ENCODE measurements at regions not wholly inside any gene's neighbourhood (a gene's known extent, or its start where the extent isn't known, plus 50 kb on each side); places are given as distances from the start of the nearest gene placed in this dataset.

GRCh38 chr4:123581802-123582201, 185.2 kb downstream of the SPRY1 start:
- Histone ChIP-seq H3K36me3 (ENCODE audit: insufficient read depth, low read length) (no peaks in the 10 kb centered on the region), H3K27ac (ENCODE audit: low read depth, low read length) (no peak overlapping the region), H3K4me1 (ENCODE audit: insufficient read depth, low read length) (no peaks in the 10 kb centered on the region), H3K4me3 (ENCODE audit: low read length) (no peak overlapping the region), H3K9me3 (ENCODE audit: low read length) (no peaks in the 10 kb centered on the region), H3K27me3 (ENCODE audit: insufficient read depth, low read length, poor library complexity, severe bottlenecking) (no peaks in the 10 kb centered on the region)
- no peak for DNase-seq
- H3K27ac Mint-ChIP-seq, result no peak overlapping the region
- peaks cover 0 to 2% of the 10 kb centered on the region in 2 donors for H3K27me3 Mint-ChIP-seq
- no peak overlapping the region for H3K4me3 Mint-ChIP-seq
- H3K4me1 Mint-ChIP-seq, result no peaks in the 10 kb centered on the region
- CTCF ChIA-PET, result no interaction called here
- peaks cover 0 to 16% (median 5%) of the 10 kb centered on the region in 3 donors for H3K36me3 Mint-ChIP-seq
- peaks cover 3 to 18% (median 12%) of the 10 kb centered on the region in 5 donors for H3K9me3 Mint-ChIP-seq
- POLR2A ChIA-PET, result no interaction called here

- Histone ChIP-seq H3K27me3 (ENCODE audit: insufficient read depth, low read length, poor library complexity, severe bottlenecking) (no peaks in the 10 kb centered on the region), H3K9me3 (ENCODE audit: low read length) (no peaks in the 10 kb centered on the region), H3K4me1 (ENCODE audit: insufficient read depth, low read length) (no peaks in the 10 kb centered on the region), H3K27ac (ENCODE audit: low read depth, low read length) (no peak overlapping the region), H3K4me3 (ENCODE audit: low read length) (no peak overlapping the region), H3K36me3 (ENCODE audit: insufficient read depth, low read length) (no peaks in the 10 kb centered on the region)
- Mint-ChIP-seq H3K27me3 (peaks cover 0 to 2% of the 10 kb centered on the region in 2 donors), H3K27ac (no peak overlapping the region), H3K4me3 (no peak overlapping the region), H3K9me3 (peaks cover 3 to 18% (median 12%) of the 10 kb centered on the region in 5 donors), H3K36me3 (peaks cover 0 to 16% (median 5%) of the 10 kb centered on the region in 3 donors), H3K4me1 (no peaks in the 10 kb centered on the region)
- ChIA-PET POLR2A (interaction anchor here (0.5 kb wide), 1 partner anchor 130 kb away, joined by 3 read pairs; no protein-coding TSS in a partner anchor), CTCF (interaction anchor here (1.3 to 1.4 kb wide), 2 partner anchors 14 to 19 kb away, joined by 3 to 4 read pairs; no protein-coding TSS in a partner anchor)
- no peak for DNase-seq
Measured at GRCh38 chr4:123583043-123583442, 186.4 kb downstream of the SPRY1 start.

GRCh38 chr4:123585111-123585510, 188.5 kb downstream of the SPRY1 start:
- DNase-seq, result no peak
- H3K4me1 Mint-ChIP-seq, result no peaks in the 10 kb centered on the region

GRCh38 chr4:123587983-123588494, 191.4 kb downstream of the SPRY1 start:
- H3K9me3 Mint-ChIP-seq, result no peaks in the 10 kb centered on the region
- no peak overlapping the region for H3K4me3 Mint-ChIP-seq
- POLR2A ChIA-PET, result no interaction called here
- CTCF ChIA-PET, result no interaction called here
- H3K4me1 Mint-ChIP-seq, result no peaks in the 10 kb centered on the region
- H3K36me3 ChIP-seq (ENCODE audit: insufficient read depth, low read length), result no peaks in the 10 kb centered on the region
- no peaks in the 10 kb centered on the region for H3K4me1 ChIP-seq (ENCODE audit: insufficient read depth, low read length)
- no peak overlapping the region for H3K27ac ChIP-seq (ENCODE audit: low read depth, low read length)
- no peak overlapping the region for H3K4me3 ChIP-seq (ENCODE audit: low read length)
- no peak overlapping the region for H3K27ac Mint-ChIP-seq
- H3K27me3 ChIP-seq (ENCODE audit: insufficient read depth, low read length, poor library complexity, severe bottlenecking), result no peaks in the 10 kb centered on the region
- peaks cover 0 to 2% of the 10 kb centered on the region in 2 donors for H3K27me3 Mint-ChIP-seq
- DNase-seq, result no peak
- H3K9me3 ChIP-seq (ENCODE audit: low read length), result no peaks in the 10 kb centered on the region
- H3K36me3 Mint-ChIP-seq, result no peaks in the 10 kb centered on the region

More at GRCh38 chr4:123585111-123585510, 188.5 kb downstream of the SPRY1 start:
- H3K27me3 Mint-ChIP-seq, result peaks cover 0 to 2% of the 10 kb centered on the region in 2 donors
- Histone ChIP-seq H3K9me3 (ENCODE audit: low read length) (no peaks in the 10 kb centered on the region), H3K27me3 (ENCODE audit: insufficient read depth, low read length, poor library complexity, severe bottlenecking) (no peaks in the 10 kb centered on the region), H3K27ac (ENCODE audit: low read depth, low read length) (no peak overlapping the region), H3K4me1 (ENCODE audit: insufficient read depth, low read length) (no peaks in the 10 kb centered on the region), H3K36me3 (ENCODE audit: insufficient read depth, low read length) (no peaks in the 10 kb centered on the region), H3K4me3 (ENCODE audit: low read length) (no peak overlapping the region)
- CTCF ChIA-PET, result no interaction called here
- peaks cover 3 to 13% (median 12%) of the 10 kb centered on the region in 5 donors for H3K9me3 Mint-ChIP-seq
- peaks cover 0 to 14% (median 5%) of the 10 kb centered on the region in 3 donors for H3K36me3 Mint-ChIP-seq
- POLR2A ChIA-PET, result no interaction called here
- no peak overlapping the region for H3K27ac Mint-ChIP-seq
- H3K4me3 Mint-ChIP-seq, result no peak overlapping the region

GRCh38 chr4:123588631-123589241, 192.1 kb downstream of the SPRY1 start:
- no peaks in the 10 kb centered on the region for H3K9me3 Mint-ChIP-seq
- Histone ChIP-seq H3K4me3 (ENCODE audit: low read length) (no peak overlapping the region), H3K4me1 (ENCODE audit: insufficient read depth, low read length) (no peaks in the 10 kb centered on the region), H3K27ac (ENCODE audit: low read depth, low read length) (no peak overlapping the region), H3K36me3 (ENCODE audit: insufficient read depth, low read length) (no peaks in the 10 kb centered on the region), H3K27me3 (ENCODE audit: insufficient read depth, low read length, poor library complexity, severe bottlenecking) (no peaks in the 10 kb centered on the region), H3K9me3 (ENCODE audit: low read length) (no peaks in the 10 kb centered on the region)
- peaks cover 0 to 5% of the 10 kb centered on the region in 2 donors for H3K27me3 Mint-ChIP-seq
- H3K4me3 Mint-ChIP-seq, result no peak overlapping the region
- H3K27ac Mint-ChIP-seq, result peak overlapping the region in 1 of 8 donors; percentile 19
- DNase-seq, result no peak
- H3K4me1 Mint-ChIP-seq, result peaks cover 0 to 3% (median 1%) of the 10 kb centered on the region in 3 donors
- H3K36me3 Mint-ChIP-seq, result no peaks in the 10 kb centered on the region
- CTCF ChIA-PET, result no interaction called here
- POLR2A ChIA-PET, result no interaction called here

- H3K27ac Mint-ChIP-seq, result no peak overlapping the region
- no peak for DNase-seq
- no peaks in the 10 kb centered on the region for H3K9me3 Mint-ChIP-seq
- H3K4me1 ChIP-seq (ENCODE audit: insufficient read depth, low read length), result no peaks in the 10 kb centered on the region
- ChIA-PET POLR2A (no interaction called here), CTCF (no interaction called here)
- H3K27me3 ChIP-seq (ENCODE audit: insufficient read depth, low read length, poor library complexity, severe bottlenecking), result no peaks in the 10 kb centered on the region
- no peak overlapping the region for H3K4me3 ChIP-seq (ENCODE audit: low read length)
- no peak overlapping the region for H3K4me3 Mint-ChIP-seq
- no peak overlapping the region for H3K27ac ChIP-seq (ENCODE audit: low read depth, low read length)
- no peaks in the 10 kb centered on the region for H3K36me3 Mint-ChIP-seq
- no peaks in the 10 kb centered on the region for H3K9me3 ChIP-seq (ENCODE audit: low read length)
- H3K27me3 Mint-ChIP-seq, result peaks cover 0 to 6% of the 10 kb centered on the region in 2 donors
- no peaks in the 10 kb centered on the region for H3K36me3 ChIP-seq (ENCODE audit: insufficient read depth, low read length)
- peaks cover 0 to 6% (median 1%) of the 10 kb centered on the region in 3 donors for H3K4me1 Mint-ChIP-seq
Measured at GRCh38 chr4:123589301-123589700, 192.7 kb downstream of the SPRY1 start.

GRCh38 chr4:123591875-123592274, 195.3 kb downstream of the SPRY1 start:
- Mint-ChIP-seq H3K9me3 (no peaks in the 10 kb centered on the region), H3K27ac (no peak overlapping the region), H3K4me3 (no peak overlapping the region), H3K4me1 (peaks cover 0 to 6% (median 1%) of the 10 kb centered on the region in 3 donors), H3K36me3 (peaks cover 0 to 4% (median 0%) of the 10 kb centered on the region in 3 donors), H3K27me3 (peaks cover 0 to 4% of the 10 kb centered on the region in 2 donors)
- CTCF ChIA-PET, result no interaction called here
- POLR2A ChIA-PET, result no interaction called here
- Histone ChIP-seq H3K4me3 (ENCODE audit: low read length) (no peak overlapping the region), H3K27me3 (ENCODE audit: insufficient read depth, low read length, poor library complexity, severe bottlenecking) (no peaks in the 10 kb centered on the region), H3K9me3 (ENCODE audit: low read length) (no peaks in the 10 kb centered on the region), H3K27ac (ENCODE audit: low read depth, low read length) (no peak overlapping the region), H3K36me3 (ENCODE audit: insufficient read depth, low read length) (no peaks in the 10 kb centered on the region), H3K4me1 (ENCODE audit: insufficient read depth, low read length) (no peaks in the 10 kb centered on the region)
- no peak for DNase-seq

- Histone ChIP-seq H3K4me1 (ENCODE audit: insufficient read depth, low read length) (no peaks in the 10 kb centered on the region), H3K27me3 (ENCODE audit: insufficient read depth, low read length, poor library complexity, severe bottlenecking) (no peaks in the 10 kb centered on the region), H3K36me3 (ENCODE audit: insufficient read depth, low read length) (no peaks in the 10 kb centered on the region), H3K9me3 (ENCODE audit: low read length) (no peaks in the 10 kb centered on the region), H3K27ac (ENCODE audit: low read depth, low read length) (no peak overlapping the region), H3K4me3 (ENCODE audit: low read length) (no peak overlapping the region)
- peak overlapping the region in 1 of 8 donors; percentile 10 for H3K27ac Mint-ChIP-seq
- POLR2A ChIA-PET, result no interaction called here
- CTCF ChIA-PET, result no interaction called here
- H3K27me3 Mint-ChIP-seq, result peaks cover 0 to 4% of the 10 kb centered on the region in 2 donors
- no peaks in the 10 kb centered on the region for H3K9me3 Mint-ChIP-seq
- H3K4me1 Mint-ChIP-seq, result peaks cover 0 to 11% (median 3%) of the 10 kb centered on the region in 3 donors
- no peak for DNase-seq
- peaks cover 0 to 4% (median 0%) of the 10 kb centered on the region in 3 donors for H3K36me3 Mint-ChIP-seq
- H3K4me3 Mint-ChIP-seq, result no peak overlapping the region
Measured at GRCh38 chr4:123593655-123594054, 197.1 kb downstream of the SPRY1 start.
